HG02840 (cell line): ENCODE measurements at regions not wholly inside any gene's neighbourhood (a gene's known extent, or its start where the extent isn't known, plus 50 kb on each side); places are given as distances from the start of the nearest gene placed in this dataset.
"Not testable (repeated sequence)": the region's sequence is repeated elsewhere in the genome, so short reads cannot be mapped to it uniquely, and the experiment has no call there.

Experiments used
- ATAC-seq: cut with Tn5 transposase; IDR thresholded peaks from one replicate; pipeline ENCODE4 v1.9.1; 2021; ENCODE audit warnings: mild to moderate bottlenecking, moderate library complexity, moderate number of reproducible peaks; ENCODE audit not compliant: unreplicated experiment, low FRiP score

- no peak for ATAC-seq
These were observed 129.0 kb upstream of the STX18 start for GRCh38 chr4:4670869-4671268.

- no peak for ATAC-seq
These were observed 126.7 kb upstream of the STX18 start for GRCh38 chr4:4668355-4669210.

DNA sequence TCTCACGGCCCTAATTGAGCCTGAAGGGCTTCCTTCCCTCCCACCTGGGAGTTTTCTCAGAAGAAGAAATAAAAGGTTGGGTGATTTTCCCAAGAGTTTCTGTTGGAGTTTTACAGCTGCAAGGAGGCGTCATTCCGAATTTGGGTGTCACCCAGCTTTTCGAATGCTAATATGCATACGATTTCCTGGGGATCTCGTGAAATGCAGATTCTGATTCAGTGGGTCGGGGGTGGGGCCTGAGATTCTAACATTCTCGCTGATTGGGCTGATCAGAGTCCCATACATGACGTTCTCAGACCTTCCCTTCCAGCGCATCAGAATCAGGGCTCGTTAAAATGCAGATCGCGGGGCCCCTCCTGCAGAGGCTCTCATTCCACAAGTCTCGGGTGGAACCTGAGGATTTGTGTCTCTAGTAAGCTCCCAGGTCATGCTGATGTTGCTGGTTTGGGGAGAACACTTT is 125.8 kb upstream of the STX18 start:
- no peak for ATAC-seq

- no peak for ATAC-seq
These were observed 125.1 kb upstream of the STX18 start for GRCh38 chr4:4666693-4667621.

GRCh38 chr4:4666187-4666586 is 124.3 kb upstream of the STX18 start:
- no peak for ATAC-seq

DNA sequence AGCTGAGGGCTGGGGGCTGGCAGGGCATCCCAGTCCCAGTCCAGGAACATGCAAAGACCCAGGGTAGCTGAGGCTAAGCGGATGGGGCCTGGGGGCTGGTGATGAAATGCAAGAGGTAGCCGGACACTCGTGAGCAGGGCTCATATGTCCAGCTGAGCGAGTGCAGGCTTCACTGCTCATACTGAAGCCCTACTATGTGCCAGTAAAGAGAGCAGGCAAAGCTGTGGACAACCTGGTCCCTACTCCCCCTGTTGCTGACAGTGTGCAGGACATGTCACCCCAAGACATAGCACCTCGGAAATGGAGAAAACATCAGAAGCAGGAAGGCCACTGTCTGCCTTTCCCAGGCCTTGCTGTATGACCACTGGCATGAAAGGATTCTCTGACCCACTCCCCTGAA is 122.4 kb upstream of the STX18 start:
- no peak for ATAC-seq

- no peak for ATAC-seq
These were observed 121.2 kb upstream of the STX18 start for GRCh38 chr4:4663028-4663427.

GRCh38 chr4:4662230-4662629 is 120.4 kb upstream of the STX18 start:
- ATAC-seq: no peak

DNA sequence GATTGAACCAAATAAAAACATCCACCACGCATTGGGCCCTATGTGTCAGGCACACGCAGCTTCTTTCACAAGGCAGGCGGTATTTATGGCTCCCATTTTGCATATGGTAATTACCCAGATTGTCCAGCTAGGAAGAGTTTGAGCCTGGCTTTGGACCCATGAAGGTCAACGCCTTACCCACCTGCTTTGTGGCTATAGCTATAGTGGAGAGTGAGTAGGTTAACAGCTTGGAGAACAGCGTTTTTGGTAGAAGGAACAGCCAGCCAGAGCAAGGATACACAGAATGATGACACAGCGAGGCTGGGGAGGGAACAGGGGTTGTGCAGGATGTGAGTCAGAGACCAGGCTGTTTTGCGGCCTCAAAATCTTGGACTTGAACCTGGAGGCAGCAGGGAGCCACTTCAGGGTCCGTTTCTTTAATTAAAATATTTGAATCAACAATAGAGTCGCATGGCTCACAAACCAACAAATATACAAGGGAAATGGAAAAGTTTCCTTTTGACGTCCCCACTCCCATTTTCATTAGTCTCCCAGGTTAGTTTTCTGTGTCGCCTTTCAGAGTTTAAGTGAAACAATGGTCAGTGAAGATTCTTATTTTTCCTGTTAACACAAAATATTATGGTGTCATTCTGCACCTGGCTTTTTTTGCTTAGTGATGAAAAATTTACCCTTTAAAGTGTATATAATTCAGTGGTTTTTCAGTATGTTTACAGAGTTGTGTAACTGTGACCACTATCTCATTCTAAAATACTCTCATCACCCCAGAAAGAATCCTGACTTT is 118.2 kb upstream of the STX18 start:
- ATAC-seq: no peak

GRCh38 chr4:4658052-4658451 is 116.2 kb upstream of the STX18 start:
- no peak for ATAC-seq

- ATAC-seq: no peak
These were observed 115.1 kb upstream of the STX18 start for GRCh38 chr4:4656977-4657376.

GRCh38 chr4:4655901-4656300 is 114.1 kb upstream of the STX18 start:
- ATAC-seq: no peak

GRCh38 chr4:4655011-4655410 is 113.2 kb upstream of the STX18 start:
- no peak for ATAC-seq

DNA sequence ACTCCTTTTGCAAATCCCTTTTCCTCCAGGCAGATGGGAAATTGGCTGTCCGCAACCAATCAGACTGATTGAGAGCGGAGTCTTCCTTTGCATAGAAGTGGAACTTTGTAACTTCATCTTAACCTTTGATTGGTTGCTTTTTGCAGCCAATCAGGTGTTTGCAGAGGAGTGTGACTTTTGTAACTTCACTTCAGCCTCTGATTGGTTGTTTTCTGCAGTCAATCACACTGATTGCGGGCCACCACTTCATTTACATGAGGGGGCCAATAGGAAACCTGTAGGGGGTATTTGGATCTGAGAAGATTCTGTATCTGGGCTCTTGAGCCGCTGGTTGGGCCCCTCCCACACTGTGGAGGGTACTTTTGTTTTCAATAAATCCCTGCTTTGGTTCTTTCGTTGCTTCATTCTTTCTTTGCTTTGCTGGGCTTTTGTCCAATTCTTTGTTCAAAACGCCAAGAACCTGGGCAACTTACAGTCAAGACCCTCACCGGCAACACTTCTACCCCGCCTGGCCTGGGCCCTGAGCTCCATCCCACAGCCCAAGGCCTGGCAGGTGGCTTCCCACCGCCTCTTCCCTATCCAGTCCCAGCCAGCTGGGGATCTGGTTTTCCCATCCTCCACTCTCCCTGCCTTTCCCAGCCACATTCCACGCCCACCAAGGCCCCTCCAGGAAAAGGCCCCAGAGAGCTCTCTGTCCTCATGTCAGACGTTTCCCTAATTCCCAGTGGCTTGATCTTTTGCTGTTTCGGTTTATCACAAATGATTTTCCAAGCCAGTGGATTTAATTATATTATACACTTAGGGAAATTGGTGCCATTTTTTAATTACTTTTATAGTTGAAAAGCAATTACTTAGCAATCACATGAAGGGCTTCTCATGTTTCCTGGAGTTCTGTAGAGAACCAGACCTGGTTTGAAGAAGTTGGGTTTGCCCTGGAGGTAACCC is 110.2 kb upstream of the STX18 start:
- no peak for ATAC-seq

GRCh38 chr4:4647041-4647440 is 105.2 kb upstream of the STX18 start:
- ATAC-seq: no peak

DNA sequence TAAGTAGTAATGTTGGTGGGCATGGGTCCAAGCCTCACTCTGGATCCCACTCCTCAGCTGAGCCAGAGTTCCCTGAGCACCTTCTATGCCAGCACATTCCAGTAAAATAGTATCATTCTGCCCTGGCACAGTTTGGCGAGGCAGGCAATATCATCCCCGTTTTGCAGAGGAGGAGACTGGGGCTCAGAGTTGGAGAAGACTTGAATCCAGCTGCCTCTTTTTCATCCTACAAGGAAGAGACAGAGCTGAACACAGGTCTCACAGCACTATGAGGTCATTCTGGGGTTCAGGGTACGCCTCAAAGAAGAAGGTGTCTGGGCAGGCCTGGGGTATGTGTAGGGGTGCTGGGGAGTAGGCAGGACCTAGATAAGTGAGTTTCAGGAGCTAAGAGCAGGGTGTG is 103.9 kb upstream of the STX18 start:
- ATAC-seq: no peak

- not testable (repeated sequence) for ATAC-seq
These were observed 102.4 kb upstream of the STX18 start for GRCh38 chr4:4644277-4644676.

DNA sequence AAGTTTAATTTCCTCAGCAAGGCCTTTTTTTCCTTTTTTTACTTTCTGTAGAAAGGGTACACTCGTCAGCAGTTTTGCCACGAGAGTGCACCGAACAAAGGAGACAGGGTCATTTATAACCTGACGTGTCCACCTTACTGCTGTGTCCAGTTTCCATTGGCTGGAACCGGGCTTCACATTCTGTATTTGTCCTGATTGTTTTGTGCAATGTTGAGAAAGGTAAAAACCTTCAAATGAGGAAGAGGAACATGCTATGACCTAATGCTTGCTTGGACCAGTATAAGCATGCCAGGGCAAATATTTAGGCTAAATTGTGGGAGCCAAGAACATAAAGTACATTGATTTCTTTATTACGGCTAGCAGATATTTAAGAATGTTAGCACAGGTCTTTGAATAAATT is 101.9 kb upstream of the STX18 start:
- ATAC-seq: not testable (repeated sequence)

DNA sequence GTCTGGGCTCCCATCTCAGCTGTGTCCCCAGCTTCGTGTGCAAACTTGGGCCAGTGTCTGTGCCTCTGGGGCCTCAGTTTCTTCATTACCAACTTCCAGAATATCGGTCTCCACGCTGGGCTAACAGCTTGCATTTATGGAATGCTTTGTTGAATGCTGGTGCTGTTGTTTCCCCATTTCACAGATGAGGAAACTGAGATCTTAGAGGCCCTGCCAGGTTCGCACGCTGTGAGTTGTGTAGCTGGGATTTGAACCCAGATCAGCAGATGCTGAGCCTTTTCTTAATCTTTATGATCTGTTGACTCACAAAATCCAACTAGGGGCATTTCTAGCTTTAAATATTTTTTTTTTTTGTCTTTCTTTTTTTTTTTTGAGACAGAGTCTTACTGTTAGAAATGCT is 101.5 kb upstream of the STX18 start:
- ATAC-seq: no peak
